Activated effector memory CD4-positive, alpha-beta T cell treated with anti-CD3 and anti-CD28 coated beads, Interleukin-2, amount 50 U/mL, for 16 hours (primary cell): ENCODE measurements at regions not wholly inside any gene's neighbourhood (a gene's known extent, or its start where the extent isn't known, plus 50 kb on each side); places are given as distances from the start of the nearest gene placed in this dataset.
"Not testable (repeated sequence)": the region's sequence is repeated elsewhere in the genome, so short reads cannot be mapped to it uniquely, and the experiment has no call there.

Experiments
- DNase-seq: peaks from one replicate; pipeline ENCODE4 v3.0.0-alpha.2; 2020

DNA sequence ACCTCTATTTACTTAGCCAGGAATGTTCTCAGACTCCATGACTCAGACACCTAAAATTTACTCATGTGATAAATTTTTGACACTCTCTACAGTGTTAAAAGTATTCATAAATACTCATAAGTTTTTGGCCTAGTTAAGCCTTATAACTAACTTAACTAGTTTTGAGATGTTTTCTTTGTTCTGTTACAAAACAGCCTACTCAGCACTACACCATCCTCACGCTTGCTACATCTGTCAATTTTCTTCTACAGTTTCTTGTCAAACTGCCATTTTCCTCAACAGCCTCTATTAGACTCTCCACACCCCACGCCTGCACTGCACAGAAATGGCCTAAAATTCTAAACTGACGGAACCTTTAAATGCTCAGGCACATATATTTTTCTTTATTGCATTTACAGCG, 195.5 kb downstream of the ANXA1 start:
- DNase-seq, result no peak

DNA sequence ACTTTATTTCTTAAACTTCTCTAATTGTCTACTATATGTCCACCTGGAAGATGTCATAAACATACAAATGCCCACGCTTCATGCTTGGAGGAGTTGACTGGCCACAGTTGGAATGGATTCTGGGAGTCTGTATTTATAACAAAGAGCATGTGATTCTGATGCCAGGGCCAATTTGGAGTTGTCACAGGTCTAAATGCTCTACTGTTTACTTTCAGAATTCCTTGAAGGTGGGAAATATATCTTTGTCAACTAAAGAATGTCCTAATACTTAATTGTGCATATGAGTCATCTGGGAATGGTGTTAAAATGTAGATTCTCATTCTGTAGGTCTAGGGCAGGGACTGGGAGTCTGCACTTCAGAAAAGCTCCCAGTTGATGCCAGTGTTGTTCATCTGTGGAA, 196.1 kb downstream of the ANXA1 start:
- no peak for DNase-seq

DNA sequence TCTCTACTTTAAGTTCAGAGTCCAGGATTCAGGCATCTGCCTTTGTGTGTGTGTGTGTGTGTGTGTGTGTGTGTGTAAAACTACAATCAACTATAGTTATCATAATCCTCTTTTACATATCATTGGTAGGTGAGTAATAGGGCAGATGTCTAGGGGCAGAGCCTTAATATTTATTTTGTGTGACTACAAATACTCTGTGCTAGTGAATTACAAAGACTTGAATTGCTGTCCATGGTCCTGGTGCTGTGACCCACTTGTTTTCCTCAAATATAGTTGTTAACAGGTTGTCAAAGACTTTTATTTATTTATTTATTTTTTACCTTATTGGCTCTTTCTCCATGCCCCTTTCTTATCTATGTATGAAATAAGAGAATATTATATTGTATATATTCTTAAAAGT, 196.8 kb downstream of the ANXA1 start:
- DNase-seq, result no peak

DNA sequence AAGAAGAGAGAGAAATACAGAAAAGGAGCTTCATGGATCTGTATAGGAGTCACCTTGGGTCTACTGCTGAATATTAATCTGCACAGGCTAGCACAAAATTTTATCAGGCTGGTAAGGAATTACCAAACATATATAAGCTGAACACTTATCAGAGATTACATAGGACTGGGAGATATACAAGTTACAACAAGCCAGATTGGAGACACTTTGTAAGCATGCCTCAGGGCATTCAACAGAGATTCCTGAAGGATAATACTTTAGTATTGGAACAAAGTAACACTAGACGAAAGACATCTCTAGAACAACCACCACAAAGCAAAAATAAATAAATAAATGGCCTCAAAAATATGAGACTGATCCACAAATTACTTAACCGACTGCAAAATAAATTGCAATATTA, 197.8 kb downstream of the ANXA1 start:
- no peak for DNase-seq

DNA sequence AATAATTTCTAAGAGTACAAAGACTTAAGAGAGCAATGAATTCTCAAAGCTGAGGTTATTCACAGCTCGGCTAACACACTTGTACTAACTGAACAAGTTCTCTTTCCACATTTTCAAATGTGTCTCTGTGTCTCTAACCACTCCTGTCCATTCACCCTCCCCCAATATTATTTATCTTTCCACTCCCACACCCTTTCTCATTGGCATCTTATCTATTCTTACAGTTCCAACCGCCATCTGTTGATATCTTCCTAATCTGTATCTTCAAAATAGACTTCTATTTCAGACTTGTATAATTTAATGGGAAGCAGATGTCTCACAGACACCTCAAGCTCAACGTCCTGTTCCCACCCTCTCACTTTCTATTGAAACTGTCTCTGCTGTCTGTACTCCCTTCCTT, 205.9 kb downstream of the ANXA1 start:
- DNase-seq, result no peak

DNA sequence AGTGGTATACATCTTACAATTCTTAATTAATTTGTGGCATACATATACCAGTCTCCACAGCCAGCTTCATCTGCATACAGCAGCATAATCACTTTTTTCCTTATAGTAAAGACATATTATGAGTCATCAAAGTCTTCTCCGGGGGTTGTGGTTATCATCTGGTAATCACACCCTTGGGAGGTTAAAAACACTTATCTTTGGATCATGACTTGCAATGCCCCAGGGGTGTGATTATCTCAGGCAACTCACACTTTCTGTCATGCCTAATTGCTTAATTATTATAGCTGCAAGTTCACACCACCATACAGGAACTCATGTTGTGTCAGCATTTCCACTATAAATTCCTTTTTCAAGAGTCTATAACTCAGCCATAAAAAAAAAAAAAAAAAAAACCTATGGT, 218.4 kb downstream of the ANXA1 start:
- no peak for DNase-seq

DNA sequence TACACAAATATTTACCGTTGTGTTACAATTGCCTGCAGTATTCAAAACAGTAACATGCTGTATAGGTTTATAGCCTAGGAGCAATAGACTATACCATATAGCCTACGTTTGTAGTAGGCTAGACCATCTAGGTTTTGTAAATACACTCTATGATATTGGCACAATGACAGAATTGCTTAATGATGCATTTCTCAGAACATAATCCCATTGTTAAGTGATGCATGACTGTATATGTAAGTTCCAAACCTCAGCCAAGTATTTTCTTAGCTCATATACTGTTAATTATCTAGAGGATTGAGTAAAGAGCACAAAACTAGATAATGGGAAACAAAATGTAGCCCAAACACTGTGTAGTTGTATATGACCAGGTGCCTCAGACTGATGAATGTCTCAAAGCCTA, 220.1 kb downstream of the ANXA1 start:
- DNase-seq, result no peak

DNA sequence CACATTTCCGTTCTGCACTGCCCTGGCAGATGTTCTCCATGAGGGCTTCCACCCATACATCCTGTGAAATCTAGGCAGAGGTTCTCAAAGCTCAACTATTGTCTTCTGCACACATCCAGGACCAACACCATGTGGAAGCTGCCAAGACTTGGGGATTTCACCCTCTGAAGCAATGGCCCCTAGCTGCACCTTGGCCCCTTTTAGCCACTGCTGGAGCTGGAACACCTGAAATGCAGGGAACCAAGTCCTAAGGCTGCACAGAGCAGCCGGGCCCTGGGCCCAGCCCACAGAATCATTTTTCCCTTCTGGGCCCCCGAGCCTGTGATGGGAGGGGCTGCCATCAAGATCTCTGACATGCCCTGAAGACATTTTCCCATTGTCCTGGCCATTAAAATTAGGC, 228.7 kb downstream of the ANXA1 start:
- no peak for DNase-seq

DNA sequence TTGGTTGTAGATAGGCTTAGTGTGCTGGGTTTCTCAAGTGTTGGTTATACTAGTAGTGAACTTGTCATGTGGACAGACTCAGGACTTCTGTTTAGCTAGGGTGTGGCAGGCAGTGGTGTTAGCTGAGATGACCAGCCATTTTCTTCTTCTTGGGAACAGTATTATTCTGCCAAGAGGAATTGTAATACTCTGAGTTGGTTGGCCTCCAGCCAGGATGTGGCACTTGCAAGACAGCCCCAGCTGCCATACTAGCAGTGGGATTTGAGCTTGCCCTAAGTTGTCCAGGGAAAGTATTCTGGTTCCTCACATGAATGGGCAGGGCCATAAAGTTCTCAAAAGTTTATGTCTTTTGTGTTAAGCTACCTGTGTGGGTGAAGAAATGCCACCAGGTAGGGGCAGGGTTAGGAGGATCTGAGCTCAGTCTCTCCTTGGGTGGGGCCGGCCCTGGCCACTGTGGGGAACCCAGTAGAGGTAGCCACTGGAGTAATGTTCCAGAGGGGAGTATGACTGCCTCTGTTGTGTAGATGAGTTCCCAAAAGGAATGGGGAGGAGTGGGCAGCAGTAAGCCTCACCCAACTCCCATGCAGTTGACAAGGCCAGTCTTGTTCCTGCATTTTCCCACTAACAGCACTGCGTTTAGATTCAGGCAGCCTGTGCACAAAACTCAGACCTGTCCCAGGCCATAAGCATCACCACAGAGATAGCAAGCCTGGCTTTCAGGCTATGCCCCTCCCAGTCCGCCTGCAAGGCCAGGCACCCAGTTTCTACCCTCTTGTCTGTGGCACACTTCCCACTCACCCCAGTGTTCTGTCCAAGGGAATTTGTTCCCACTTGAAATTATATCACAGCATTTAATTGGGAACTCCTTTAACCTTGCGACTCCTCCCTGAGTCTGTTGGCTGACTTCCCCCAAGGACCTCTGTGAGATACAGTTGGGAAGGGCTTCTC, 250.7 kb downstream of the ANXA1 start:
- DNase-seq, result no peak

DNA sequence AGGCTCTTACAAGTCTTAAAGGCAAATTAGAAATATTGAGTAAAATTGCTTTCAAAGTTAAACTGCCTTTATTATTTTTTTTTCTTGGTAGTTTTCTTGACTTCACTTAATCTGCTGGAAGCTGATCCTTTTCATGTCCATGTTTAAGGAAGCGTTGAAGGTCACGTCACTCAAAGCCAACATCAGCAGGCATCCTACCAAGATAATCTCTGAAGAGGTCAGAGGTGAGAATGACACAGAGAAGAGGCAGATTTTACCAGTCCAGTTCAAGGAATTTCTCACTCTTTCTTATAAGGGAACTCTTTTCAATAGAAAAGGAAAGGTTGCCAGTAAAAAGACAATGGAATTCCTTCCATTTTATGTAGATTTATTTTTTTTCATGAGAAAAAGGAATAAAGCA, 259.8 kb downstream of the ANXA1 start:
- no peak for DNase-seq

DNA sequence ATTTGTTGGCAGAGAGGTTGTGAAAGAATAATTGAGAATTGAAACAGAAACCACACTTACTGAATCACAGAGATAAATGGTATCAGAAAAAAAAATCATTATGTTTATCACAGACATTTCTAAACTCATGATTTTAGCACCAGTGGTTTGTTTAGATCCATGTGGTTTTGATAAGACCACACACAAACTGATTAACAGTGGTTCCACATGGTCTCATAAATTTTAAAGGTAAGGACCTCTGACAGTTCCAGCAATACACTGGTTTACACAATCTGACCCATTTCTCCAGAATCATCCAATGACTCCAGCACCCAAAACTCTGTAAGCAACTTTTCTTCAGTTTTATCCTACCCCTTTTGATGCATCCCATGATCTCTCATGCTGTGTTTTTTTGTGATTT, 261.2 kb downstream of the ANXA1 start:
- no peak for DNase-seq

DNA sequence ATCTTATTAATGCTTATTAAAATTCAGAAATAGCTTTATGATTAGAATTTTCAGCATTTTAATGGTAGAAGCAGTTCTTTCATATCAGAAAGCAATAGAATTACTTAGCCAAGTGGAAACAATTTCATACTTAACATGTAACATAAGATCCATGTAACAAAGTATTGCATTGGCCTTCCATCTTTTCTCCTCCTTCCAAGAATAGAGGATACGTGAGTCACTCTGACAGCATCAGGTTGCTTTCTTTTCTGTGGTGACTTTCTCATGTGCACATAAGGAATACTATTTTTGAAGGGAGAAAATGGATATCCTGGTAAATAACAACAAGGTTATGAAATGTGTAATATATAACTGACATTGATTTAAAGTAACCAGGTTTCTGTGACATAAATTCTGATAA, 272.2 kb downstream of the ANXA1 start:
- no peak for DNase-seq

DNA sequence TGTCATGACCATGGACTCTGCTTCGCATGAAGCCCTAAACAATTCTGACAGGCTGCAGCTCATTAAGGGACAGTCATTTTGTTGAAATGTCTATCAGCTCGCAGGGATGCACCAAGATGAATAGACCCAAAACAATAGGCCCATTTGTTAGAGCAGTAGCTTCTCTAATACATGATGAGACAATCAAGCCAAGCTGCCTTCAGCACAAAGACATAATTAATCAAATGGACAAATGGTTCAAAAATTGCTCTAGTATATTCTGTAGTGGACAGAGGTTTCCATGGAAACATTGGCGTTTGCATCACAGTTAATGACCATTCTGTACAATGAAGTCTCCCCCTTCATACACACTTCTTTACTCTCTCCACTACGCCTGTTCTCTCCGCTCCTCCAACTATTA, 274.6 kb downstream of the ANXA1 start:
- no peak for DNase-seq

DNA sequence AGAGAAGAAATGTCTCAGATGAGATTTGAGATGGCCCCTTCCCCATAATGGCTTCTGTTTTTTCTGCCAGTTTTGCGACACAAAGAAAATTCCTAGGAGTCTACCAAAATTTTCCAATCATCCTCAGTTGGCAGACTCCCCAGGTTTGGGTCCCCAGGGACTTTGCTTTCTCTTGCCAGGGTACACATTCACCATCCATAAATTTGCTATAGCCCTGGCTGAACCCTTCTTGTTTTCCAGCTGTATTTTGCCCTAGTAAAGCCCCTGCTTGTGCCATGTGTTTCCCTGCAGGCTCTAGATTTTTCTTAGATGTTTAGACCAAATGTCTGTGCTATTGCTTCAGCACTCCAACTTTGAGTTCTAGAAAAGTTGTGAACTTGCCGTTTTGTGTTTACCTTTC, 283.2 kb downstream of the ANXA1 start:
- no peak for DNase-seq

DNA sequence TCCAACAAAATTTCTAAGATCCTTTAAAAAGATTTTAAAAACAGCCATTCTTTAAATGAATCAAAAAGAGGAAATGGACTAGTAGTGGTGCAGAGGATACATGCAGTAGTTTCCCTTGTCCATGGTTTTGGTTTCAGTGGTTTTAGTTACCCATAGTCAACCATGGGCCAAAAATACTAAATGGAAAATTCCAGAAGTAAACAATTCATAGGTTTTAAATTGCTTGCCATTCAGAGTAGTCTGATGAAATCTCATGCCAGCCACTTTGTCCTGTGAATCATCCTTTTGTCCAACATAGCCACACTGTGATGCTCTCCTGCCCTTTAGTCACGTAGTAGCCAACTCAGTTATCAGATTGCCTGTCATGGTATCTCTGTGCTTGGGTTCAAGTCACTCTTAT, 286.1 kb downstream of the ANXA1 start:
- no peak for DNase-seq

DNA sequence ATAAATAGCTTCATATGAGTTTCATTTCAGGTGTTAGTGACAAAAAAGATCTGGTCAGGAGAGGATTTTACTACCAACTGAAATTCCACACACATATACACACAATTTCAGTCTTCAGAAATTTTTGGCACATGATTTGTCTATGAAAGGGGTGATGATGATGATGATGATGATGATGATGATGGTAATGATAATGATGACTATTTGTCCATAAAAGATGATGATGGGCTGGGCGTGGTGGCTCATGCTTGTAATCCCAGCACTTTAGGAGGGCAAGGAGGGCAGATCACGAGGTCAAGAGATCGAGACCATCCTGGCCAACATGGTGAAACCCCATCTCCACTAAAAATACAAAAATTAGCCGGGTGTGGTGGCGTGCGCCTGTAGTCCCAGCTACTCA, 288.2 kb downstream of the ANXA1 start:
- not testable (repeated sequence) for DNase-seq

DNA sequence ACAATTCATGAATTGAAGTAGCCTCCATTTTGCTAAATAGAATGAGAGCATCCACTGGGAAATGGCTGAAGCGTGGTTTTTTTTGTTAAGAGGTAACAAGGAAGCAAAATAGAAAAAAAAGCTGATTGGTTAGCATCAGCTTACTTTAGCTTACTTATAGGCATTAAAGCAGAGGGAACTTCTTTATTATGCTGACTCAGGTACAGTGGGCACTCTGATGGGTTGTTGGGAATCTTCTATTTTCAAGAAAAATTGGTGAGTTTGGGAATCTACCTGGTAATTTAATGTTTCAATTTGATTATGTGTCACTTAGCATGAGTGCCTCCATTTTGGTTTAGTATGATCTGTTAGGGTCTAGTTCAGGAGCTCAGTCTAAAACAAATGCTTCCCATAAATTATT, 289.6 kb downstream of the ANXA1 start:
- no peak for DNase-seq

DNA sequence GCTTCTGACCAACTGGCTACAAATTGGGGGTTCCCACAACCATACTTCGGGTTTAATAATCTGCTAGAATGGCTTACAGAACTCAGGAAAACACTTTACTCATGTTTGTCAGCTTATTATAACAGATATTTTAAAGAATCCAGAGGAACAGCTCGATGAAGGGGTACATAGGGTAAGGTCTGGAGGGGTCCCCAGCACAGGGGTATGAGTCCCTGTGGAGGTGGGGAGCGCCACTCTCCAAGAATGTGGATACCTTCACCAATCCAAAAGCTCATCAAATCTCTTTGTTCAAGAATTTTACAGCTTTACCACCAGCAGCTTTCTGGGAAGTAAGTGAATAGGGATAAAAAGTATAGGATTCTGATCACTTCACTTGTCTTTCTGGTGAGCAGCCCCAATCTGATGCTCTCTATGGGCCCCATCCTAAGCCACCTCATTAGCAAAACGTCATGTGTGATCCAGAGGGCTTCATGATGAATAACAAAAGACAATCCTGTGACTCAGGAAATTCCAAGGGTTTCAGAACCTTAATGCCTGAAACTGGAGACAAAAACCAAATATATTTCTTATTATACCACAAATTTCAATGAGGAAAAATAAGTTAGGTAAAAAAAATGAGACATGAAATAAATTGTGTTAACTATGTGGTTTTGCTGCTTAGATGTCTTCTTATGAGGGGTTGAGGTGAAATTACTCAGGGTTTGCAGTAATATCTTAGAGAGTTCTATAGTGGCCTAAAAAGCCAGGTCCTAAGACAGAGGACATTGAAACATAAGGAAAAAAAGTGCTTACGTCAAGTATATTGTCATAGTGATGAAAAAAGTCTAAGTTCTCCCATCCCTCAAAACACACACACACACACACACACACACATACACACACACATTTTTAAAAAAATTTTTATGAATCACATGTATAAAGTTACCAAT, 290.5 kb downstream of the ANXA1 start:
- DNase-seq, result no peak

DNA sequence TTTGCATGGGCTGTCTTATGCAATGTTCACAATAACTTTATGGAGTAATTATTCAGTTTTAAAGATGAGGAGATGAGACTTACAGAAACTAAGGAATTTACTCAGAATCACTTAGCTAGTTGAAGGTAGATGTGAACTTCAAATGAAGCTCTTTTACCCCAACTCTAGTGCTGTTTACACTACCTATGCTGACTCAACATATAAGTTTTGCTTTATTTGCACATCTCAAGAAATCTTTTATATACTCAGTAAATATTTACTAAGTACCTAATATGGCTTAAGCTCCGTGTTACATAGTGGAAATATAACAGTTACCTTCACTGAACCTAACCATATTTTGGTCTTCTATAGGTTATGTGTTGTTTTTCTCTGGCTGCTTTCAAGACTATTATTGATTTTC, 293.2 kb downstream of the ANXA1 start:
- DNase-seq, result no peak

DNA sequence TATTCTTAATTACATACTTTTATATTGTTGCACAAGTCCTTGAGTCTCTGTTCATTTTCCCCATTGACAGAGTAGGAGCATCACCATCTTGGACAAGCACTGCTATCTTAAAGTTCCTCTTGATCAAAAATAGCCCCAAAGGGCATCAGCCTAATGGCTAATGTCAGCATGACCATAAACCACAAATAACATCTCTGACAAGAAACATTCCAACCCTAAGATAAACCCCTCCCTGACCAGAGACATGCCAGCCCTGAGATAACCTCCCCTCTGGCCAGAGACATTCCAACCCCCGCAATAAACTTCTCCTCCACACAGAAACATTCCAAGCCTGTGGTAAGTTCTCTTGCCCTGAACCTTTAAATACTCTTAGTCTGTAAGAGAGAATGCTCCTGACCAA, 293.7 kb downstream of the ANXA1 start:
- DNase-seq, result not testable (repeated sequence)

DNA sequence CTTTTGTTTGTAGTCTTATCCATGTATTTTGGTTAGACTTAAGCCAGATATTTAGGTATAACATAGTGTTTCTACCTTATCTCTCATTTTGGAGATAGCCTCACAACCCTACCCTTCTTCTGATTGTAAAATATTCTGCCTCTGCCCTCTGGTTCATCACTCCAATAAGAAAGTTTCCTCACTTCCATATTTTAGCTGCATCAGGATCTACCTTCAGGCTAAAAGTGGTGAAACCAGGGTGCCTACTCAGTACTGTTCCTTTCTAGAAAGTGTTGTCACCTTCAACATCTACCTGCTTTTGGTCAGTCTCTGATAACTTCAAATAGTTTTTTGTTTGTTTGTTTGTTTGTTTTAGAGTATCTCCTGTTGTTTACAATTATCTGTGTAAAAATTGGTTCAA, 294.6 kb downstream of the ANXA1 start:
- no peak for DNase-seq

DNA sequence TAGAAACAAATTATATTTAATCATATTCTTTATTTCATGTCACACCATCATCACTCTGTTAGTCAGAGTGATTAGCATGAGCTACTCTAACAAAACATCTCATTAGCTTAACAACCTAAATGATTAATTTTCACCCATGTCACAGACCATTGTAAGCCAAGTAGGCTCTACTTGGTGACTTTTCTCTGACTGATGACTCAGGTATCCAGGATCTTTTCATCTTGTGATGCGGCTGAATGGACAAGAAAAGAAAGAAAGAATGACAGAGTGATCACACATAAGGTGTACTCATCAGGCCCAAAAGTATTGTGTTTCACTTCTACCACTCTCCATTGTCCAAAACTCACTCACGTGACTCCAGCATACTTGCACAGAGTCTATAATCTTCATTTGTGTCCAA, 299.3 kb downstream of the ANXA1 start:
- no peak for DNase-seq

DNA sequence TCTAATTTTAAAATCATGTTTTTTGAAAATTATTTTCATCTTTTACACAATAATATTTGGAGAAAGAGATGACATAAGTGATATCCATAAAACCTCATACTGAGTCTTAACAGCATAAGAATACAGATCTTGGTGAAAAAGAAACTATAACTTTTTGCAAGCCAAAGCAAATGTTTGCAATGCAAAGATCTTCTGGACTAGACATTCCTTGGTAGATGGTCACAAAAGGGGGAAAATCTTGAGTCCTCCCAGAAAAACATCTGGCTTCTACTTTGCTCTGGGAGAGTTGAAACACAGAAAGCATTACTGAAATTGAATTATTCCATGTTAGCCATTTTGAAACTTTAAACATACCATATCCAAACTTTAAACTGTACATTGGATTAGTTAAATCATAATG, 308.2 kb downstream of the ANXA1 start:
- no peak for DNase-seq

DNA sequence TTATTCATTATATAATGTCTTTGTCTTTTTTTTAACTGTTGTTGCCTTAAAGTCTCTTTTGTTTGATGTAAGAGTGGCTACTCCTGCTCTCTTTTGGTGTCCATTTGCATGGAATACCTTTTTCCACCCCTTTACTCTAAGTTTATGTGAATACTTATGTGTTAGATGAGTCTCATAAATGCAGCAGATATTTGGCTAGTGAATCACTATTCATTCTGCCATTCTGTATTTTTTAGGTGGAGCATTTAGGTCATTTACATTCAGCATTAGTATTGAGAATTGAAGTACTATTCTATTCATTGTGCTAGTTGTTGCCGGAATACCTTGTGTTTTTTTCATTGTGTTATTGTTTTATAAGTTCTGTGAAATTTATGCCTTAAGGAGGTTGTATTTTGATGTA, 317.1 kb downstream of the ANXA1 start:
- no peak for DNase-seq
